Omental fat pad (tissue), 3 donors: ENCODE measurements at regions not wholly inside any gene's neighbourhood (a gene's known extent, or its start where the extent isn't known, plus 50 kb on each side); places are given as distances from the start of the nearest gene placed in this dataset.

ENCODE experiments used
- ATAC-seq: fragments of 150-250 bp; one replicate; pipeline ENCODE4 v1.9.1; 2016; ENCODE audit warnings: mild to moderate bottlenecking, moderate library complexity; ENCODE audit not compliant: low FRiP score
- DNase-seq: peaks from one replicate; pipeline ENCODE4 v3.0.0-alpha.2; 2019; ENCODE audit warnings: low spot score
- TF ChIP-seq, protein P1 (sequence below), 3 donors: fragments of 450-650 bp; IDR thresholded peaks; one replicate each; pipeline ENCODE4 v1.5.1; 2016 to 2017; ENCODE audit warnings: antibody characterized with exemption in 3 of 3, mild to moderate bottlenecking in 3 of 3, moderate library complexity in 2 of 3

DNA sequence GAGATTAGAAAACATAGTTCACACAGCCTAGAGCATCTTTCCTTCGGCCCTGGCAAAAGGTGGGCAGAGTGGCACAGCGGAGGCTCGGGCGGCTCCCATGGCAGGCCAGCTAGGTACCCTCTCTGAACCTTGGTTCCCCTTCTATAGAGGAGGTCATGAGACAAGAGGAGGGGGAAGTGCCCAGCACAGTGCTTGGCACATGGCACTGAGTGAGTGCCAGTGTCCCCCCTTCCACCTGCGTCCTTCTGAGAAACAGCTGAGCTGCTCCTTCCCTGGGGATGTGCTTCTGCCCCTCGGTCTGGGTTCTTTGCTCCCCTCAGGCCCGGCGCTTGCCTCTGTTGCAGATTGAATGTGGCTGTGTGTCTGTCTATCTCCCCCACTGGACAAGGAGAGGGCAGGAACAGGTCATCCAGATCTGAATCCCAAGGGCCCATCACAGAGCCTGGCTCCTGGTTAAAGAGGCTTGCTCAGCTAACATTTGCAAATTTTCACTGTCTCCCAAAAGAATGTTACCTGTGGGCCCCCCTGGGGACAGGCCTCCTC, 165.6 kb downstream of the USP12 start:
- TF ChIP-seq, protein P1, sequence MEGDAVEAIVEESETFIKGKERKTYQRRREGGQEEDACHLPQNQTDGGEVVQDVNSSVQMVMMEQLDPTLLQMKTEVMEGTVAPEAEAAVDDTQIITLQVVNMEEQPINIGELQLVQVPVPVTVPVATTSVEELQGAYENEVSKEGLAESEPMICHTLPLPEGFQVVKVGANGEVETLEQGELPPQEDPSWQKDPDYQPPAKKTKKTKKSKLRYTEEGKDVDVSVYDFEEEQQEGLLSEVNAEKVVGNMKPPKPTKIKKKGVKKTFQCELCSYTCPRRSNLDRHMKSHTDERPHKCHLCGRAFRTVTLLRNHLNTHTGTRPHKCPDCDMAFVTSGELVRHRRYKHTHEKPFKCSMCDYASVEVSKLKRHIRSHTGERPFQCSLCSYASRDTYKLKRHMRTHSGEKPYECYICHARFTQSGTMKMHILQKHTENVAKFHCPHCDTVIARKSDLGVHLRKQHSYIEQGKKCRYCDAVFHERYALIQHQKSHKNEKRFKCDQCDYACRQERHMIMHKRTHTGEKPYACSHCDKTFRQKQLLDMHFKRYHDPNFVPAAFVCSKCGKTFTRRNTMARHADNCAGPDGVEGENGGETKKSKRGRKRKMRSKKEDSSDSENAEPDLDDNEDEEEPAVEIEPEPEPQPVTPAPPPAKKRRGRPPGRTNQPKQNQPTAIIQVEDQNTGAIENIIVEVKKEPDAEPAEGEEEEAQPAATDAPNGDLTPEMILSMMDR (IDR thresholded peaks at IDR 0.05), result no peak
- ATAC-seq (no peak), DNase-seq (no peak)

GRCh38 chr13:27005556-27005955, 166.1 kb downstream of the USP12 start:
- DNase-seq, result no peak
- no peak for ATAC-seq
- TF ChIP-seq, protein P1 (IDR thresholded peaks at IDR 0.05), result no peak

DNA sequence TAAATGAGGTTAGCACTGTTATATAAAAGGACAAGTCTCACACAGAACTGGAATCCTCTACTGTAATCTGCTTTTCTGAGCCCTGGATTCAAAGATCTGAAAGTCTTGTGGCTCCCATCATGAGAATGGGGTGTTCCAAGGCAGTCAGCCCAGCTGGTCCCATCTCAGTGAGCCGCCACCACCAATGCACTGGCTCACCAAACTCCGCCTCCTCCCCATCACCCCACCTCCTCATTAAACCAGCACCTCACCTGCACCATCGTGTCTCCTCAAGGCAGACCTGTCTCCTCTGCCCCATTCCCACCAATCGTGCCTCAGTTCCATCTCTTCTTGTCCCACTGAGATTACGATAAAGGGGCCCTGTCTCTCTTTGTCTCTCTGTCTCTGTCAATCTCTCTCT, 166.7 kb downstream of the USP12 start:
- ATAC-seq, result no peak
- TF ChIP-seq, protein P1 (IDR thresholded peaks at IDR 0.05), result no peak
- DNase-seq, result no peak

DNA sequence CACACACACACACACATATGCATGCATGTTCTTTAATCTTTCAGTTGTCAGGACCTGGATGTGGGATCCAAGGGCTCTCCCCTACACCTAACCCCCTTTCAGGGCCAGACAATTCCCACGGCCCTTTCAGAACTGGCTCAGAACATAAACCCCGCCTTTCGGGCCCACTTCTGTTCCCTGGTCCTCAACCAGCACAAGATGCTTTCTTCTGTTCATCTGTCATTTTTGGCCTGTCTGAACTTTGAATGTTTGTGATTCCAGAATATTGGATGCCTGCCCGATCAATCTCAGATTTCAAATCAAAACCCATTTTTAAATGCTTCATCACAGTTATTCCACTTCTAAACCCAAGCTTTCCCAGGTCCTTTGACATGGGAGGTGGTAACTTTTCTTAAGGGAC, 167.3 kb downstream of the USP12 start:
- DNase-seq (no peak), ATAC-seq (no peak)
- TF ChIP-seq, protein P1 (IDR thresholded peaks at IDR 0.05), result no peak

GRCh38 chr13:27001705-27002104, 169.9 kb downstream of the USP12 start:
- TF ChIP-seq, protein P1 (IDR thresholded peaks at IDR 0.05), result no peak
- ATAC-seq, result no peak
- DNase-seq, result no peak

DNA sequence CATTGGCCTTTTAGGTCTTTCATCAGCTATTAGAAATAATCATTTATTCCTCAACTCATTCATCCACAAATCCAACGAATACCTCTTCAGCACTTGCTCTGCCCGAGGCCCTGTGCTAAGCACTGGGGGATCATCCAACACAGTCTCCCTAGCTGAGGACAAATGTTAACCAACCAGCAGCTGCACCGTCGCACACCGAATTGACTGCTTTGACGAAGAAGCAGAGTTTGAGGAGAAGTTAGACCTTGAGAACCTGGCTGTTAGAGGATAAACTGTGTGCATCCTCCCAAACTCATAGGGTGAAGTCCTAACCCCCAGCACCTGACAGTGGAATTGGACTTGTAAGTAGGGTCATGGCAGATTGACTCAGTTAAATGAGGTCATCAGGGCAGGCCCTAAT, 170.9 kb downstream of the USP12 start:
- TF ChIP-seq, protein P1 (IDR thresholded peaks at IDR 0.05), result no peak
- DNase-seq, result no peak
- no peak for ATAC-seq

DNA sequence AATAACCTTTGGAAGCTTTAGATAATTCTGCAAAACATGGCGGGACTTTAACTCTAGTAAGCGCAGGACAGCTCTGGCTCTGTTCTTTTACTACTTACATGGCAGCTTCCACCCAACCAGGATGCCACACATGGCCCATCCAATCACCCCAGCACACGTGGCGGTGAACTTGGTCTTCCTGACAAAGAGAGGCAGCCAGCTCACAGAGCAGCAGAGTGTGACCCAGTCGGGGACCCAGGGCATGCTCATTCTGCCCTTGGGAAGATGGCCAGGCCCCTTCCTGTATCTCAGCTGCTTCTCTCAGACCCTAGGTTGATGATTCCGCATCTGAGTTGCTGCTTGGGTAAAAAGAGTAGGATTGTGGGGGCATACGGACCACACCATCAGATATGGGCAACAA, 172.1 kb downstream of the USP12 start:
- TF ChIP-seq, protein P1 (IDR thresholded peaks at IDR 0.05), result no peak
- ATAC-seq (no peak), DNase-seq (no peak)
